ENCODE measurements at regions not wholly inside any gene's neighbourhood (a gene's known extent, or its start where the extent isn't known, plus 50 kb on each side); places are given as distances from the start of the nearest gene placed in this dataset.

- Histone ChIP-seq H3K9me1 (ENCODE audit: control insufficient read depth, insufficient read depth, low read length) (no peaks in the 10 kb centered on the region), H3K4me2 (ENCODE audit: insufficient read depth, low read length) (no peak overlapping the region), H3K4me1 (replicated peaks in 1 of 2; ENCODE audit: control insufficient read depth in 2 of 2, insufficient read depth in 2 of 2, low read length in 2 of 2) (no peaks in the 10 kb centered on the region), H3K9me3 (replicated peaks; ENCODE audit: control insufficient read depth, insufficient read depth, low read depth, low read length) (peaks cover 3% of the 10 kb centered on the region; the same call in 1 of the 2 replicates), H3K36me3 (ENCODE audit: control insufficient read depth, insufficient read depth, low read length) (no peaks in the 10 kb centered on the region), H3K27ac (ENCODE audit: extremely low read depth, low read depth, low read length) (no peak overlapping the region), H4K20me1 (replicated peaks; ENCODE audit: control insufficient read depth, insufficient read depth, low read length) (no peaks in the 10 kb centered on the region), H3K79me2 (ENCODE audit: control insufficient read depth, insufficient read depth, low read length) (no peaks in the 10 kb centered on the region), H2AFZ (ENCODE audit: low read depth, low read length) (no peak overlapping the region), H3K9ac (ENCODE audit: insufficient read depth in 1 of 2, low read depth in 2 of 2, low read length in 2 of 2) (no peak overlapping the region), H3K4me3 (no peak overlapping the region), H3K27me3 (ENCODE audit: control insufficient read depth in 2 of 2, insufficient read depth in 2 of 2, low read length in 2 of 2) (no peaks in the 10 kb centered on the region)
- POLR2A ChIA-PET, result no interaction called here
- intact Hi-C loops (cut with micrococcal nuclease) (no loop called here), in situ Hi-C loops (cut with MboI) (no loop called here)
- no peak for DNase-seq (ENCODE audit: extremely low read depth in 1 of 4, low spot score in 3 of 4)
- FAIRE-seq, result no peak
- no peak for ATAC-seq
- WGBS (ENCODE audit: insufficient coverage, low coverage, missing lambda C conversion rate), result 0% methylated on average over 2 of the region's 2 CpGs
- CTCF ChIA-PET (ENCODE audit: low intra/inter-chr PET ratio), result no interaction called here
- no TSS peak for BruUV-seq (replicated peaks)
- TF ChIP-seq ZNF398 (CRISPR knock-in tag; IDR thresholded peaks at IDR 0.05), result no peak
- TF ChIP-seq TAF9B (IDR thresholded peaks at IDR 0.05; ENCODE audit: partially characterized antibody), result no peak
- TF ChIP-seq, protein P1, sequence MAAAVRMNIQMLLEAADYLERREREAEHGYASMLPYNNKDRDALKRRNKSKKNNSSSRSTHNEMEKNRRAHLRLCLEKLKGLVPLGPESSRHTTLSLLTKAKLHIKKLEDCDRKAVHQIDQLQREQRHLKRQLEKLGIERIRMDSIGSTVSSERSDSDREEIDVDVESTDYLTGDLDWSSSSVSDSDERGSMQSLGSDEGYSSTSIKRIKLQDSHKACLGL (CRISPR knock-in tag; IDR thresholded peaks at IDR 0.05; ENCODE audit: borderline replicate concordance, poor library complexity, severe bottlenecking), result no peak
- TF ChIP-seq, protein P2, sequence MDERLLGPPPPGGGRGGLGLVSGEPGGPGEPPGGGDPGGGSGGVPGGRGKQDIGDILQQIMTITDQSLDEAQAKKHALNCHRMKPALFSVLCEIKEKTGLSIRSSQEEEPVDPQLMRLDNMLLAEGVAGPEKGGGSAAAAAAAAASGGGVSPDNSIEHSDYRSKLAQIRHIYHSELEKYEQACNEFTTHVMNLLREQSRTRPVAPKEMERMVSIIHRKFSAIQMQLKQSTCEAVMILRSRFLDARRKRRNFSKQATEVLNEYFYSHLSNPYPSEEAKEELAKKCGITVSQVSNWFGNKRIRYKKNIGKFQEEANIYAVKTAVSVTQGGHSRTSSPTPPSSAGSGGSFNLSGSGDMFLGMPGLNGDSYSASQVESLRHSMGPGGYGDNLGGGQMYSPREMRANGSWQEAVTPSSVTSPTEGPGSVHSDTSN (CRISPR knock-in tag; IDR thresholded peaks at IDR 0.05; ENCODE audit: low read depth), result no peak
- TF ChIP-seq, protein P2 (tag; conservative IDR thresholded peaks at IDR 0.05; ENCODE audit: low read depth), result no peak
- TF ChIP-seq RBFOX2 (IDR thresholded peaks at IDR 0.05; ENCODE audit: low read depth, low read length), result no peak
- TF ChIP-seq HMG20B (CRISPR knock-in tag; IDR thresholded peaks at IDR 0.05), result no peak
- TF ChIP-seq ELF4 (CRISPR knock-in tag; IDR thresholded peaks at IDR 0.05), result no peak
- TF ChIP-seq ZBTB8A (IDR thresholded peaks at IDR 0.05; ENCODE audit: partially characterized antibody), result no peak
- TF ChIP-seq, protein P3, sequence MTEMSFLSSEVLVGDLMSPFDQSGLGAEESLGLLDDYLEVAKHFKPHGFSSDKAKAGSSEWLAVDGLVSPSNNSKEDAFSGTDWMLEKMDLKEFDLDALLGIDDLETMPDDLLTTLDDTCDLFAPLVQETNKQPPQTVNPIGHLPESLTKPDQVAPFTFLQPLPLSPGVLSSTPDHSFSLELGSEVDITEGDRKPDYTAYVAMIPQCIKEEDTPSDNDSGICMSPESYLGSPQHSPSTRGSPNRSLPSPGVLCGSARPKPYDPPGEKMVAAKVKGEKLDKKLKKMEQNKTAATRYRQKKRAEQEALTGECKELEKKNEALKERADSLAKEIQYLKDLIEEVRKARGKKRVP (CRISPR knock-in tag; IDR thresholded peaks at IDR 0.05), result no peak
- TF ChIP-seq ZEB2 (IDR thresholded peaks at IDR 0.05), result no peak
- no peak for TF ChIP-seq CSDE1 (IDR thresholded peaks at IDR 0.05)
- no peak for TF ChIP-seq SIN3B (IDR thresholded peaks at IDR 0.05; ENCODE audit: low read depth)
- TF ChIP-seq ZFP30 (CRISPR knock-in tag; IDR thresholded peaks at IDR 0.05; ENCODE audit: borderline replicate concordance), result no peak
- no peak for TF ChIP-seq HSF4 (CRISPR knock-in tag; IDR thresholded peaks at IDR 0.05; ENCODE audit: borderline replicate concordance)
These were observed 990.5 kb downstream of the TBL1XR1 start for GRCh38 chr3:176206809-176207208.

All from K562 (cell line).